ENCODE measurements at regions not wholly inside any gene's neighbourhood (a gene's known extent, or its start where the extent isn't known, plus 50 kb on each side); places are given as distances from the start of the nearest gene placed in this dataset.
"Not testable (repeated sequence)": the region's sequence is repeated elsewhere in the genome, so short reads cannot be mapped to it uniquely, and the experiment has no call there.

- DNase-seq = not testable (repeated sequence)
Measured at GRCh38 chr12:9543341-9543740, 64.4 kb downstream of the KLRB1 start.

- not testable (repeated sequence) for DNase-seq
Measured at GRCh38 chr12:9542827-9543226, 64.9 kb downstream of the KLRB1 start.

GRCh38 chr12:9515925-9516324, 91.8 kb downstream of the KLRB1 start:
- not testable (repeated sequence) for DNase-seq

GRCh38 chr12:9512695-9513094, 95.0 kb downstream of the KLRB1 start:
- DNase-seq = not testable (repeated sequence)

- DNase-seq = not testable (repeated sequence)
Measured at GRCh38 chr12:9510392-9511011, 97.2 kb downstream of the KLRB1 start.

GRCh38 chr12:9509464-9510161, 98.1 kb downstream of the KLRB1 start:
- DNase-seq = no peak

GRCh38 chr12:9506746-9507145, 101.0 kb downstream of the KLRB1 start:
- no peak for DNase-seq

GRCh38 chr12:9503384-9503783, 104.3 kb downstream of the KLRB1 start:
- DNase-seq = not testable (repeated sequence)

- not testable (repeated sequence) for DNase-seq
Measured at GRCh38 chr12:9502845-9503244, 104.9 kb downstream of the KLRB1 start.

GRCh38 chr12:9493325-9493724, 114.4 kb downstream of the KLRB1 start:
- DNase-seq = not testable (repeated sequence)

GRCh38 chr12:9481289-9481688, 126.4 kb downstream of the KLRB1 start:
- DNase-seq = not testable (repeated sequence)

GRCh38 chr12:9474197-9474596, 133.5 kb downstream of the KLRB1 start:
- not testable (repeated sequence) for DNase-seq

- not testable (repeated sequence) for DNase-seq
Measured at GRCh38 chr12:9473638-9474037, 134.1 kb downstream of the KLRB1 start.

- DNase-seq = not testable (repeated sequence)
Measured at GRCh38 chr12:9471501-9471900, 136.2 kb downstream of the KLRB1 start.

- not testable (repeated sequence) for DNase-seq
Measured at GRCh38 chr12:9470367-9470766, 137.3 kb downstream of the KLRB1 start.

- not testable (repeated sequence) for DNase-seq
Measured at GRCh38 chr12:9469956-9470355, 137.8 kb downstream of the KLRB1 start.

GRCh38 chr12:9469463-9469862, 138.3 kb downstream of the KLRB1 start:
- DNase-seq = not testable (repeated sequence)

- peak; percentile 86 for DNase-seq
Measured at GRCh38 chr12:9468998-9469397, 138.7 kb downstream of the KLRB1 start.

- peak; percentile 19 for DNase-seq
Measured at GRCh38 chr12:9468144-9468543, 139.6 kb downstream of the KLRB1 start.

GRCh38 chr12:9464408-9464807, 143.3 kb downstream of the KLRB1 start:
- no peak for DNase-seq

GRCh38 chr12:9455516-9455915, 152.2 kb downstream of the KLRB1 start:
- DNase-seq = peak; percentile 97

- DNase-seq = peak; percentile 19
Measured at GRCh38 chr12:9454021-9454420, 153.7 kb downstream of the KLRB1 start.

- DNase-seq = peak; percentile 55
Measured at GRCh38 chr12:9450127-9450567, 157.6 kb downstream of the KLRB1 start.

- peak; percentile 74 for DNase-seq
Measured at GRCh38 chr12:9449657-9450126, 158.0 kb downstream of the KLRB1 start.

Data from hematopoietic multipotent progenitor cell treated with erythropoietin and hydrocortisone succinate and interleukin-3 and kit ligand, for 8 days (in vitro differentiated cells).